Natural killer cell (primary cell): ENCODE measurements at regions not wholly inside any gene's neighbourhood (a gene's known extent, or its start where the extent isn't known, plus 50 kb on each side); places are given as distances from the start of the nearest gene placed in this dataset.

Experiments used
- ATAC-seq, 3 donors: fragments of 150-1000 bp in 2 of 3; fragments of 200-7000 bp in 1 of 3; cut with Tn5 transposase; 1 replicate in 1 of 3; 2 replicates in 2 of 3; pipeline ENCODE4 v1.10.0; 2021; ENCODE audit warnings: mild to moderate bottlenecking in 2 of 3, moderate library complexity in 2 of 3
- DNase-seq, 2 donors: peaks; one replicate each; pipeline versions ENCODE4 v3.0.0 to v3.0.0-alpha.2; 2013 to 2021; ENCODE audit warnings: mixed read lengths in 1 of 2
- H3K27ac ChIP-seq: one replicate; pipeline ENCODE4 v1.5.1; 2013; ENCODE audit warnings: mild to moderate bottlenecking, low read length
- H3K27me3 ChIP-seq: one replicate; pipeline ENCODE4 v1.6.1; 2013; ENCODE audit warnings: low read length; ENCODE audit not compliant: control insufficient read depth, insufficient read depth
- H3K36me3 ChIP-seq: one replicate; pipeline ENCODE4 v1.6.1; 2013; ENCODE audit warnings: low read length; ENCODE audit not compliant: control insufficient read depth, insufficient read depth
- H3K4me1 ChIP-seq: one replicate; pipeline ENCODE4 v1.6.1; 2013; ENCODE audit warnings: low read length; ENCODE audit not compliant: control insufficient read depth, insufficient read depth
- H3K4me3 ChIP-seq: one replicate; pipeline ENCODE4 v1.5.1; 2013; ENCODE audit warnings: low read length
- H3K9me3 ChIP-seq: one replicate; pipeline ENCODE4 v1.6.1; 2013; ENCODE audit warnings: low read length; ENCODE audit not compliant: control insufficient read depth, insufficient read depth
- H3K27ac Mint-ChIP-seq, 2 donors: one replicate each; pipeline ENCODE4 v1.8.0; 2022; ENCODE audit warnings: mild to moderate bottlenecking in 2 of 2, mixed read lengths in 2 of 2, moderate library complexity in 1 of 2
- H3K27me3 Mint-ChIP-seq, 2 donors: one replicate each; pipeline ENCODE4 v1.8.0; 2022; ENCODE audit warnings: low read depth in 2 of 2, mixed read lengths in 2 of 2
- H3K36me3 Mint-ChIP-seq: one replicate; pipeline ENCODE4 v1.8.0; 2022; ENCODE audit warnings: mixed read lengths
- H3K4me1 Mint-ChIP-seq, 2 donors: one replicate each; pipeline ENCODE4 v1.8.0; 2022; ENCODE audit warnings: mixed read lengths in 2 of 2
- H3K4me3 Mint-ChIP-seq: one replicate; pipeline ENCODE4 v1.8.0; 2022; ENCODE audit warnings: mild to moderate bottlenecking, moderate library complexity, mixed read lengths
- H3K9me3 Mint-ChIP-seq, 2 donors: one replicate each; pipeline ENCODE4 v1.8.0; 2022; ENCODE audit warnings: mixed read lengths in 2 of 2
- CTCF ChIP-seq: fragments of 200-600 bp; IDR thresholded peaks from one replicate; pipeline ENCODE4 v1.8.0; 2022; ENCODE audit warnings: antibody characterized with exemption
- whole genome bisulfite sequencing: methylation state at CpG from one replicate; pipeline ENCODE4 v1.1.7; 2013; ENCODE audit warnings: missing lambda C conversion rate; ENCODE audit not compliant: insufficient coverage; 5-methylcytosine and 5-hydroxymethylcytosine counted together
- intact Hi-C: fragments of 100-400 bp; cut with micrococcal nuclease; formaldehyde crosslinking; loops from one replicate; pipeline ENCODE4 v1.14.2; 2022

- no peak overlapping the region for H3K4me3 Mint-ChIP-seq
- DNase-seq = no peak
- Histone ChIP-seq H3K9me3 (no peaks in the 10 kb centered on the region), H3K4me3 (no peak overlapping the region), H3K27me3 (no peaks in the 10 kb centered on the region), H3K4me1 (no peaks in the 10 kb centered on the region), H3K27ac (no peak overlapping the region), H3K36me3 (no peaks in the 10 kb centered on the region)
- H3K36me3 Mint-ChIP-seq = peaks cover 7% of the 10 kb centered on the region
- 92% methylated on average over 1 of the region's 1 CpG for WGBS
- intact Hi-C loops = no loop called here
- H3K9me3 Mint-ChIP-seq = peaks cover 14 to 17% of the 10 kb centered on the region in 2 donors
- TF ChIP-seq CTCF = no peak
- H3K4me1 Mint-ChIP-seq = no peaks in the 10 kb centered on the region
- H3K27ac Mint-ChIP-seq = no peak overlapping the region
- H3K27me3 Mint-ChIP-seq = no peaks in the 10 kb centered on the region
- ATAC-seq = no peak
Measured at GRCh38 chr4:11900359-11900758, 471.7 kb upstream of the HS3ST1 start.

- Mint-ChIP-seq H3K27ac (no peak overlapping the region), H3K4me3 (no peak overlapping the region), H3K9me3 (peaks cover 15 to 16% of the 10 kb centered on the region in 2 donors), H3K4me1 (no peaks in the 10 kb centered on the region), H3K36me3 (peaks cover 7% of the 10 kb centered on the region), H3K27me3 (no peaks in the 10 kb centered on the region)
- Histone ChIP-seq H3K27me3 (no peaks in the 10 kb centered on the region), H3K36me3 (no peaks in the 10 kb centered on the region), H3K27ac (no peak overlapping the region), H3K9me3 (no peaks in the 10 kb centered on the region), H3K4me1 (no peaks in the 10 kb centered on the region), H3K4me3 (no peak overlapping the region)
- no peak for DNase-seq
- intact Hi-C loops = no loop called here
- ATAC-seq = no peak
- 82% methylated on average over 1 of the region's 1 CpG for WGBS
- TF ChIP-seq CTCF = no peak
Measured at GRCh38 chr4:11898796-11899195, 470.1 kb upstream of the HS3ST1 start.

GRCh38 chr4:11895766-11896165 lies 467.1 kb upstream of the HS3ST1 start:
- Mint-ChIP-seq H3K36me3 (peaks cover 7% of the 10 kb centered on the region), H3K9me3 (peaks cover 13 to 19% of the 10 kb centered on the region in 2 donors), H3K27me3 (no peaks in the 10 kb centered on the region), H3K27ac (no peak overlapping the region), H3K4me3 (no peak overlapping the region), H3K4me1 (no peaks in the 10 kb centered on the region)
- ATAC-seq (no peak), DNase-seq (no peak)
- H3K9me3 ChIP-seq = no peaks in the 10 kb centered on the region
- no peaks in the 10 kb centered on the region for H3K27me3 ChIP-seq
- no peaks in the 10 kb centered on the region for H3K4me1 ChIP-seq
- no peaks in the 10 kb centered on the region for H3K36me3 ChIP-seq
- no peak for TF ChIP-seq CTCF
- no peak overlapping the region for H3K4me3 ChIP-seq
- intact Hi-C loops = no loop called here
- 86% methylated on average over 1 of the region's 1 CpG for WGBS
- no peak overlapping the region for H3K27ac ChIP-seq

GRCh38 chr4:11894977-11895376 lies 466.3 kb upstream of the HS3ST1 start:
- Histone ChIP-seq H3K27me3 (no peaks in the 10 kb centered on the region), H3K36me3 (no peaks in the 10 kb centered on the region), H3K27ac (no peak overlapping the region), H3K4me1 (no peaks in the 10 kb centered on the region), H3K9me3 (no peaks in the 10 kb centered on the region), H3K4me3 (no peak overlapping the region)
- no peak overlapping the region for H3K4me3 Mint-ChIP-seq
- no peak for TF ChIP-seq CTCF
- H3K27ac Mint-ChIP-seq = no peak overlapping the region
- H3K4me1 Mint-ChIP-seq = no peaks in the 10 kb centered on the region
- intact Hi-C loops = no loop called here
- no peak for DNase-seq
- peaks cover 15 to 19% of the 10 kb centered on the region in 2 donors for H3K9me3 Mint-ChIP-seq
- no peak for ATAC-seq
- H3K36me3 Mint-ChIP-seq = peaks cover 7% of the 10 kb centered on the region
- WGBS = 90% methylated on average over 2 of the region's 2 CpGs
- no peaks in the 10 kb centered on the region for H3K27me3 Mint-ChIP-seq
